ENCODE measurements at regions not wholly inside any gene's neighbourhood (a gene's known extent, or its start where the extent isn't known, plus 50 kb on each side); places are given as distances from the start of the nearest gene placed in this dataset.
A peak's percentile ranks its signal among the peaks of the same experiment; 100 is the strongest.

DNA sequence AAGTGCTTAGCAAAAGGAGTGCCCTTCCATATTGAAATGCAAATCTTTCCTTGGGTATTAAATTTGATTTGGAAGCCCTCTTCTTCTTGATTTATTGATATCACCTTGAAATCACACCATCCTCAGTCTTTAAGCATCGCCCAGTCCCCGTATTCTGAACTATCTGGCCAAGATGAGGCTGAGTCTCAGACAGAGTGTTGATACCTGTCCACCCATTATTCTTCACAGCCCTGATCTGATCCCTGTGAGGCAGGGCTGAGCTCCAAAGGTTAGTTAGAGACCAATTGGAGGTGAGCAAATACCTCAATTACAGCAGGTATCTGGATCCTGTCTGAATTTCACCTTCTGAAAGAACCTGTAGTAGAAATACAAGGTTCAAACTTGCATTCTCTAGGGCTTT, 326.3 kb downstream of the FAT3 start (continued):
- TF ChIP-seq, protein P1, sequence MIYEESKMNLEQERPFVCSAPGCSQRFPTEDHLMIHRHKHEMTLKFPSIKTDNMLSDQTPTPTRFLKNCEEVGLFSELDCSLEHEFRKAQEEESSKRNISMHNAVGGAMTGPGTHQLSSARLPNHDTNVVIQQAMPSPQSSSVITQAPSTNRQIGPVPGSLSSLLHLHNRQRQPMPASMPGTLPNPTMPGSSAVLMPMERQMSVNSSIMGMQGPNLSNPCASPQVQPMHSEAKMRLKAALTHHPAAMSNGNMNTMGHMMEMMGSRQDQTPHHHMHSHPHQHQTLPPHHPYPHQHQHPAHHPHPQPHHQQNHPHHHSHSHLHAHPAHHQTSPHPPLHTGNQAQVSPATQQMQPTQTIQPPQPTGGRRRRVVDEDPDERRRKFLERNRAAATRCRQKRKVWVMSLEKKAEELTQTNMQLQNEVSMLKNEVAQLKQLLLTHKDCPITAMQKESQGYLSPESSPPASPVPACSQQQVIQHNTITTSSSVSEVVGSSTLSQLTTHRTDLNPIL (CRISPR knock-in tag; IDR thresholded peaks at IDR 0.05): no peak
- no peak for TF ChIP-seq CBX8 (IDR thresholded peaks at IDR 0.05; ENCODE audit: borderline replicate concordance, extremely low read depth, low read depth, low read length, poor library complexity, severe bottlenecking)
- TF ChIP-seq PML (IDR thresholded peaks at IDR 0.05; ENCODE audit: low read length): no peak
- TF ChIP-seq TBP (optimal IDR thresholded peaks at IDR 0.05; ENCODE audit: low read depth, low read length): no peak
- no peak for TF ChIP-seq ZNF253 (CRISPR knock-in tag; conservative IDR thresholded peaks at IDR 0.05)

DNA sequence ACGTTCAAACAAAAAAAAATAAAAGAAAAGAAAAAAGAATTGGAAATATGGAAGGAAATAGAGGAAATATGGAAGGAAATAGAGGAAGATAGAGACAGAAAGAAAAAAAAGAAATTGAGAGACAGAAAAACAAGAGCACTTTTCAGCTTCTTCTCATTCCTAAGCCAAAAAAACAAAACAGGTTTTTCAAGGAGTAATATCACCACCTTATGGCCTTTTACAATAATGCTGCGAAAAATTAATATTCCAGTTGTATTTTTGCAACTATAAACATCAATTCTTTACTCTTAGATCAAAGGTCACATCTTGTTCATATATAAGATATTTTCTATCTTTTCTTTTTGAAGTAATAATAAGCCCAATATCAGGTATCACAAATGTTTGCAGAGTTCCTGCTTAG, 328.3 kb downstream of the FAT3 start:
- no peak overlapping the region for H3K9ac ChIP-seq (ENCODE audit: insufficient read depth in 1 of 2, low read depth in 2 of 2, low read length in 2 of 2)
- POLR2A ChIA-PET: no interaction called here
- H3K9me1 ChIP-seq (ENCODE audit: control insufficient read depth, insufficient read depth, low read length): no peaks in the 10 kb centered on the region
- H3K4me1 ChIP-seq (replicated peaks in 1 of 2; ENCODE audit: control insufficient read depth in 2 of 2, insufficient read depth in 2 of 2, low read length in 2 of 2): no peaks in the 10 kb centered on the region
- in situ Hi-C loops (cut with MboI): no loop called here
- TF ChIP-seq RAD21 (CRISPR knock-in tag; conservative IDR thresholded peaks at IDR 0.05 in 1 of 2, IDR thresholded peaks at IDR 0.05 in 1 of 2) (peak; percentile 43 to 47), TRIM28 (IDR thresholded peaks at IDR 0.05) (no peak)
- no peak overlapping the region for H2AFZ ChIP-seq (ENCODE audit: low read depth, low read length)
- H3K79me2 ChIP-seq (ENCODE audit: control insufficient read depth, insufficient read depth, low read length): no peaks in the 10 kb centered on the region
- CTCF ChIA-PET (ENCODE audit: low intra/inter-chr PET ratio): no interaction called here
- ATAC-seq (no peak), FAIRE-seq (no peak), DNase-seq (ENCODE audit: extremely low read depth in 1 of 4, low spot score in 3 of 4) (no peak)
- no peaks in the 10 kb centered on the region for H4K20me1 ChIP-seq (replicated peaks; ENCODE audit: control insufficient read depth, insufficient read depth, low read length)
- no peaks in the 10 kb centered on the region for H3K36me3 ChIP-seq (ENCODE audit: control insufficient read depth, insufficient read depth, low read length)
- no peak overlapping the region for H3K4me2 ChIP-seq (ENCODE audit: insufficient read depth, low read length)
- WGBS (ENCODE audit: insufficient coverage, low coverage, missing lambda C conversion rate): 0% methylated on average over 1 of the region's 2 CpGs
- intact Hi-C loops (cut with micrococcal nuclease): no loop called here
- BruUV-seq (replicated peaks): no TSS peak
- no peak overlapping the region for H3K27ac ChIP-seq (ENCODE audit: extremely low read depth, low read depth, low read length)
- H3K9me3 ChIP-seq (replicated peaks; ENCODE audit: control insufficient read depth, insufficient read depth, low read depth, low read length): no peaks in the 10 kb centered on the region
- H3K4me3 ChIP-seq: no peak overlapping the region
- no peaks in the 10 kb centered on the region for H3K27me3 ChIP-seq (ENCODE audit: control insufficient read depth in 2 of 2, insufficient read depth in 2 of 2, low read length in 2 of 2)

Measured in K562 (cell line).